ENCODE measurements at regions not wholly inside any gene's neighbourhood (a gene's known extent, or its start where the extent isn't known, plus 50 kb on each side); places are given as distances from the start of the nearest gene placed in this dataset.

DNA sequence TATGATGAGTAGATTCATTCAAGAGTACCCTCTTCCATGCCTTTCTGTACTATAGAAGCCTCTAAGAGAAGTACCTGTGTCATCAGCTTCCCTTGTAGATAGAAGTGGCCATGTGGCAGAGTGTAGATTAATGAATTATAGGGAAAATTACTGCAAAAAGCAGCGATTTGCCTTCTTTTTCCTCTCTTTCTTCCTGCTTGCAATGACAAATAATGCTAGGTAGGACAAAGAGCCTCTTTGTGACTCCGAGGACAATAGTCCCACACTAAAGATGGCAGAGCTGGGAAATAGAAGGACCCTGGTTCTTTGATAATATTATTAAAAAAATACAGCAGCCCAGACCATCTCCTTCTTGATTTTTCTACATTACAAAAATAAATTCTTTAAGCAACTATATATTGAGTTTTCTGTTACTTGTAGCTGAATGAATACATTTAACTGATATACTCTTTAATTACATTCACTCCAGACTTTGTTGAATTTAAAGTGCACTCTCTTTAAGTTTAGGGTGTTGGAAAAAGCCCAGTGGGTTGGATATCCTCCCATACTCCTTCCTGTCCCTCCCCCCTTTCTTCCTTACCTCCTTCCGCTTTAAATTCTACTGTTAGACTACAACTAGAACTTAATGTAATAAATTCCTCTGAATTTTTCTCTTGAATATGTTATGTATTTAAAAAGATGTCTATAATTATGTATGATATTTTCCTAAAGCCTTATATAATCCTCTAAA is 198.2 kb upstream of the APP start:
- H3K27me3 ChIP-seq (ENCODE audit: control insufficient read depth, insufficient read depth, low read length): no peaks in the 10 kb centered on the region
- H3K4me3 ChIP-seq (ENCODE audit: low read depth, low read length): no peak overlapping the region
- H3K36me3 ChIP-seq (ENCODE audit: control insufficient read depth, insufficient read depth, low read length): no peaks in the 10 kb centered on the region
- no peak for DNase-seq (ENCODE audit: low read depth)
- TF ChIP-seq, protein P1, sequence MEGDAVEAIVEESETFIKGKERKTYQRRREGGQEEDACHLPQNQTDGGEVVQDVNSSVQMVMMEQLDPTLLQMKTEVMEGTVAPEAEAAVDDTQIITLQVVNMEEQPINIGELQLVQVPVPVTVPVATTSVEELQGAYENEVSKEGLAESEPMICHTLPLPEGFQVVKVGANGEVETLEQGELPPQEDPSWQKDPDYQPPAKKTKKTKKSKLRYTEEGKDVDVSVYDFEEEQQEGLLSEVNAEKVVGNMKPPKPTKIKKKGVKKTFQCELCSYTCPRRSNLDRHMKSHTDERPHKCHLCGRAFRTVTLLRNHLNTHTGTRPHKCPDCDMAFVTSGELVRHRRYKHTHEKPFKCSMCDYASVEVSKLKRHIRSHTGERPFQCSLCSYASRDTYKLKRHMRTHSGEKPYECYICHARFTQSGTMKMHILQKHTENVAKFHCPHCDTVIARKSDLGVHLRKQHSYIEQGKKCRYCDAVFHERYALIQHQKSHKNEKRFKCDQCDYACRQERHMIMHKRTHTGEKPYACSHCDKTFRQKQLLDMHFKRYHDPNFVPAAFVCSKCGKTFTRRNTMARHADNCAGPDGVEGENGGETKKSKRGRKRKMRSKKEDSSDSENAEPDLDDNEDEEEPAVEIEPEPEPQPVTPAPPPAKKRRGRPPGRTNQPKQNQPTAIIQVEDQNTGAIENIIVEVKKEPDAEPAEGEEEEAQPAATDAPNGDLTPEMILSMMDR (IDR thresholded peaks at IDR 0.05; ENCODE audit: insufficient read depth, low read length, poor library complexity, severe bottlenecking): no peak

DNA sequence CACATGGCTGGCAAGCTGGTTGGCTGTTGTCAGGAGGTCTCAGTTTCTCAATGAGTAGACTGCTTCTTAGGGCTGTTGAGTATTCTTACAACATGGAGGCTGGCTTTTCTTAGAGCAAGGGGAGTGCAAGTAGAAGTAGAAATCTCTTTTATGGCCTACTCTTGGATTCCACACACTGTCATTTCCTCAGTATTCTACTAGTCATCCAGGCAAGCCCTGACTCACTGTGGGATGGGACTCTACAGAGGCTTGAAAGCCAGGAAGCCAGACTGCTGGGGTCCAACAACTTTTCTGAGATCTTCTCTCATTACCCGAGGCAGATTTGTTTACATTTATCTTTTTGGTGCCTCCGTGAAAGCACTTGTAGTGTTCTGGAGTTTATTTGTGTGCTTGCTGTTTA is 196.2 kb upstream of the APP start:
- no peaks in the 10 kb centered on the region for H3K27me3 ChIP-seq (ENCODE audit: control insufficient read depth, insufficient read depth, low read length)
- H3K4me3 ChIP-seq (ENCODE audit: low read depth, low read length): no peak overlapping the region
- TF ChIP-seq, protein P1 (IDR thresholded peaks at IDR 0.05; ENCODE audit: insufficient read depth, low read length, poor library complexity, severe bottlenecking): no peak
- DNase-seq (ENCODE audit: low read depth): no peak
- no peaks in the 10 kb centered on the region for H3K36me3 ChIP-seq (ENCODE audit: control insufficient read depth, insufficient read depth, low read length)

DNA sequence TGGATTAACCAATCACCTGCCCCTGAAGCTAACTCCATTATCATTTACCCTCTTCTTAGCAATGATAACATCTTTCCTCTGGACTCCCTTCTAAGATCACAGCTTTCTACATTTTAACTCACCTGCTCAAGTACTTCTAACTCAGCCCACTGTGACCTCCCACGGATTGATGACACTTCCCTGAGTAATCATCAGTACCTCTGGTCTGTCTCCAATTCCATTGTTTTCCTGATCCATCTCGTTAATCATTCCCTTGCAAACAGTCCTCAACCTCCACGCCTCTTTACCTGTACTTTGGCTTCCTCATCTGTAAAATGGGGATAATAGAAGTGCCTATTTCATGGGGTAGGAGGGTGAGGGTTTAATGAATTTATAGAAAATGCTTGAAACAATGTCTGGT is 195.3 kb upstream of the APP start:
- no peak for DNase-seq (ENCODE audit: low read depth)

DNA sequence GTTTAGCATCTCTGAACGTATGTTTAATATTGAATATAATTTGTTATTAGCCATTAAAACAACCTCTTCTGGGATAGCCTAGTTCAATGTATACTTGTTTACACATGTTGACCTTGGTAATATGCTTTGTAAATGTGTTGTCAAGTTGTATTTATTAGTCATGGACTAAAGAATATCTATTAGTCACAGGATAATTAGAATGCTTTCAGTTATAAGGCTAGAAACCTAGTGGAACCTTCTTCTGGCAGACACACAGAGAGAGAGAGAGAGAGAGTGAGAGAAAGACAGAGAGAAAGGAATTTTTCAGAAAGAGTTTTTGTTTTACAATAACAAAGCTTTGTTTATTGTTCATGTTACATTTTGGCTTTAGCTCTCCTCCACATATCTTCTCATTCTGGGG is 181.1 kb upstream of the APP start:
- no peak for DNase-seq (ENCODE audit: low read depth)
- TF ChIP-seq, protein P1 (IDR thresholded peaks at IDR 0.05; ENCODE audit: insufficient read depth, low read length, poor library complexity, severe bottlenecking): no peak
- no peak overlapping the region for H3K4me3 ChIP-seq (ENCODE audit: low read depth, low read length)
- no peaks in the 10 kb centered on the region for H3K36me3 ChIP-seq (ENCODE audit: control insufficient read depth, insufficient read depth, low read length)
- H3K27me3 ChIP-seq (ENCODE audit: control insufficient read depth, insufficient read depth, low read length): no peaks in the 10 kb centered on the region

More for the DNA sequence above, 195.3 kb upstream of the APP start:
- TF ChIP-seq, protein P1 (IDR thresholded peaks at IDR 0.05; ENCODE audit: insufficient read depth, low read length, poor library complexity, severe bottlenecking): no peak
- no peak overlapping the region for H3K4me3 ChIP-seq (ENCODE audit: low read depth, low read length)
- no peaks in the 10 kb centered on the region for H3K36me3 ChIP-seq (ENCODE audit: control insufficient read depth, insufficient read depth, low read length)
- H3K27me3 ChIP-seq (ENCODE audit: control insufficient read depth, insufficient read depth, low read length): no peaks in the 10 kb centered on the region

DNA sequence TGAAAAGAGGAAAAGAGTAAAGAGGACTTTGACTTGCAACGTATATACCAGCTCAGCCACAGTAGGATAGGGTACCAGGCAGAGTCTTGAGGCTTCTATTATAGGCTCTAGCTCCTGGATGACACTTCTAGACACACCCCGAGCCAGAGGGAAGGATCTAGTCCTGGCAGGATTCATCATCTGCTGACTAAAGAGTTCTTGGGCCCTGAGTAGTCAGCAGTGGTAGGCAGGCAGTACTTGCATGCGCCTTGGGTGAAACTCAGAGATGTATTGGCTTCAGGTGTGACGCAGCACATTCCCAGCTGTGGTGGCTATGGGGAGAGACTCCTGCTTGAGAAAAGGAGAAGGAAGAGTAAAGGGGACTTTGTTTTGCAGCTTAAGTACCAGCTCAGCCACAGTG is 162.3 kb upstream of the APP start:
- TF ChIP-seq, protein P1 (IDR thresholded peaks at IDR 0.05; ENCODE audit: insufficient read depth, low read length, poor library complexity, severe bottlenecking): no peak
- Histone ChIP-seq H3K4me3 (ENCODE audit: low read depth, low read length) (no peak overlapping the region), H3K27me3 (ENCODE audit: control insufficient read depth, insufficient read depth, low read length) (no peaks in the 10 kb centered on the region), H3K36me3 (ENCODE audit: control insufficient read depth, insufficient read depth, low read length) (no peaks in the 10 kb centered on the region)
- no peak for DNase-seq (ENCODE audit: low read depth)
